ENCODE measurements at regions not wholly inside any gene's neighbourhood (a gene's known extent, or its start where the extent isn't known, plus 50 kb on each side); places are given as distances from the start of the nearest gene placed in this dataset.

- TF ChIP-seq POLR2A (IDR thresholded peaks at IDR 0.05), result no peak
- TF ChIP-seq CTCF (IDR thresholded peaks at IDR 0.05 in 8 of 11, conservative IDR thresholded peaks at IDR 0.05 in 3 of 11), result no peak
- no peak for TF ChIP-seq POLR2AphosphoS5 (IDR thresholded peaks at IDR 0.05)
Measured at GRCh38 chr6:134729561-134729960, 220.3 kb downstream of the ALDH8A1 start.

Data from spleen (tissue), 7 donors.